ENCODE measurements at regions not wholly inside any gene's neighbourhood (a gene's known extent, or its start where the extent isn't known, plus 50 kb on each side); places are given as distances from the start of the nearest gene placed in this dataset.
"Not testable (repeated sequence)": the region's sequence is repeated elsewhere in the genome, so short reads cannot be mapped to it uniquely, and the experiment has no call there.

DNA sequence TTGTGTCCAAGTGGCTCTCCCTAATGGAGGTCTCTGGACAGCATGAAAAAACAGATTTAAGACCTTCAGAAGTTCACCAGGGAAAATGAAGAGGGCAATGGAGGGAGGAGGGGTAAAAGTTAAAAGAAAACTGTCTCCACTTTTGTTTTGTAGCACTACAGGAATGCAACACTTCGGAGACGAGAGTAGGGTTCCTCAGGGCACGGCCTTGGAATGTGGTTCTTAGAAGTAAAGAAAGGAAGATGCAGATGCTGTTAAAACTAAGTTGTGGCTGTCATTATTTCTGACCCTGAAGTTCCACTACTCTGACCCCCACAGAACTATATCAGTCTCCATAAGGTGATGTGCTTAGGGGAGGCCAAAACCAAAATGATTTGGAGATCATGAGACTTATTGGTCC lies 335.1 kb downstream of the XPNPEP1 start:
- Histone ChIP-seq H3K9ac (ENCODE audit: insufficient read length) (no peak overlapping the region), H3K36me3 (ENCODE audit: insufficient read depth, low read length) (no peaks in the 10 kb centered on the region), H3K27ac (no peak overlapping the region), H3K9me3 (ENCODE audit: low read depth, low read length) (no peaks in the 10 kb centered on the region), H3K4me3 (no peak overlapping the region)
- no peak for DNase-seq (ENCODE audit: low read depth, low spot score)
- TF ChIP-seq EZH2 (IDR thresholded peaks at IDR 0.05) (no peak), POLR2AphosphoS5 (IDR thresholded peaks at IDR 0.05; ENCODE audit: borderline replicate concordance, low read depth, low read length) (no peak), FOXP2 (optimal IDR thresholded peaks at IDR 0.05; ENCODE audit: control extremely low read depth, extremely low read length, insufficient read depth) (no peak)

DNA sequence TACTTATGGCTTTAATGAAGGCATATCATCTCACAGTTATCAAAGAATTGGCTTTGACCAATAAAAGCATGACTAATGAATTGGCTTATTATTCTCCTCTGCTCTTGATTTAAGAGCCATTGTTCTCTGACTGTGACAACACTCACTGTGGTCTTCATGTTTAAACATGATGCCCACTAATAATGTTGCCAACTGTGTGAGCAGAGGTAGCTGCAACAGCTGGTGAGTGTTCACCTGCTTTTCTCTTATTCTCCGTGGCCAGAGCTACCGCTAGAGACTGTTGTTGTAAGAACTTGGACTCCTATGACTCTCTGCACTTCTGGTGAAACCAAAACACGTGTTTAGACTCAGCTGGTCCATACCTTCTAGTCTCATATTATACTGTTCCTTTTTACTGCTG lies 335.9 kb downstream of the XPNPEP1 start:
- Histone ChIP-seq H3K4me3 (no peak overlapping the region), H3K9ac (ENCODE audit: insufficient read length) (no peak overlapping the region), H3K36me3 (ENCODE audit: insufficient read depth, low read length) (no peaks in the 10 kb centered on the region), H3K9me3 (ENCODE audit: low read depth, low read length) (no peaks in the 10 kb centered on the region), H3K27ac (no peak overlapping the region)
- no peak for TF ChIP-seq FOXP2 (optimal IDR thresholded peaks at IDR 0.05; ENCODE audit: control extremely low read depth, extremely low read length, insufficient read depth)
- no peak for TF ChIP-seq POLR2AphosphoS5 (IDR thresholded peaks at IDR 0.05; ENCODE audit: borderline replicate concordance, low read depth, low read length)
- TF ChIP-seq EZH2 (IDR thresholded peaks at IDR 0.05): no peak
- no peak for DNase-seq (ENCODE audit: low read depth, low spot score)

DNA sequence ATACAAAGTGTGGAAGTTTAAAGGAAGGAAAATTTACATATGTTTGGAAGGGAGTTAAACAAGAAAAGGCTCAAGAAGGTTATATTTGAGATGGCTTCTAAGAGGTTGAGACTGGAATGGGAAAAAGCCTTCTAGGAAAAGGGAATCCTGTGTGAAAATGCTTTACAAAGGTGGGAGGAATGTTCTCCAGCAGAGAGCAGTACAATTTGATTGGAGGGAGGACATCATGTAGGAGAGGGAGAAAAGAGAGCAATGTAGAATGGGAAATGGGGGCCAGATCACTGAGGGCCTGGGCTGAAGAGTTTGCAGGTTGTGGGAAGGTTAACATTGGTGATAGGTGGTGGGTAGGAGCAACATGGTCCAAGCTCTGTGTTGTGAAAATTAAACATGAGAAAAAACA lies 366.9 kb downstream of the XPNPEP1 start:
- TF ChIP-seq POLR2AphosphoS5 (IDR thresholded peaks at IDR 0.05; ENCODE audit: borderline replicate concordance, low read depth, low read length) (no peak), FOXP2 (optimal IDR thresholded peaks at IDR 0.05; ENCODE audit: control extremely low read depth, extremely low read length, insufficient read depth) (no peak), EZH2 (IDR thresholded peaks at IDR 0.05) (no peak)
- no peak overlapping the region for H3K27ac ChIP-seq
- H3K4me3 ChIP-seq: no peak overlapping the region
- H3K9me3 ChIP-seq (ENCODE audit: low read depth, low read length): no peaks in the 10 kb centered on the region
- no peaks in the 10 kb centered on the region for H3K36me3 ChIP-seq (ENCODE audit: insufficient read depth, low read length)
- DNase-seq (ENCODE audit: low read depth, low spot score): no peak
- H3K9ac ChIP-seq (ENCODE audit: insufficient read length): no peak overlapping the region

DNA sequence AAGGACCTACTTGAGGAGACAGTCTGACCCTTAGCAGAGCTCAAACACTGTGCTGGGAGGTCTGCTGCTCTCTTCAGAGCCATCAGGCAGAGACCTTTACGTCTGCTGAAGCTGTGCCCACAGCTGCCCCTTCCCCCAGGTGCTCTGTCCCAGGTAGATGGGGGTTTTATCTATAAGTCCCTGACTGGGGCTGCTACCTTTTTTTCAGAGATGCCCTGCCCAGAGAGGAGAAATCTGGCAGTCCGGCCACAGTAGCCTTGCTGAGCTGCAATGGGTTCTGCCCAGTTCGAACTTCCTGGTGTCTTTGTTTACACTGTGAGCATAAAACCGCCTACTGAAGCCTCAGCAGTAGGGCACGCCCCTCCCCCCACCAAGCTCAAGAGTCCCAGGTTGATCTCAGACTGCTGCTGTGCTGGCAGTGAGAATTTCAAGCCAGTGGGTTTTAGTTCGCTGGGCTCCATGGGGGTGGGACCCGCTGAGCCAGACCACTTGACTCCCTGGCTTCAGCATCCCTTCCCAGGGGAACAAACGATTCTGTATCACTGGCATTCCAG lies 381.2 kb downstream of the XPNPEP1 start:
- not testable (repeated sequence) for H3K4me3 ChIP-seq; H3K36me3 ChIP-seq (ENCODE audit: insufficient read depth, low read length); H3K27ac ChIP-seq; H3K9me3 ChIP-seq (ENCODE audit: low read depth, low read length); H3K9ac ChIP-seq (ENCODE audit: insufficient read length); DNase-seq (ENCODE audit: low read depth, low spot score)

- H3K36me3 ChIP-seq (ENCODE audit: insufficient read depth, low read length): no peaks in the 10 kb centered on the region
- no peaks in the 10 kb centered on the region for H3K9me3 ChIP-seq (ENCODE audit: low read depth, low read length)
- no peak for DNase-seq (ENCODE audit: low read depth, low spot score)
- H3K9ac ChIP-seq (ENCODE audit: insufficient read length): no peak overlapping the region
- TF ChIP-seq EZH2 (IDR thresholded peaks at IDR 0.05) (no peak), FOXP2 (optimal IDR thresholded peaks at IDR 0.05; ENCODE audit: control extremely low read depth, extremely low read length, insufficient read depth) (no peak), POLR2AphosphoS5 (IDR thresholded peaks at IDR 0.05; ENCODE audit: borderline replicate concordance, low read depth, low read length) (no peak)
- H3K27ac ChIP-seq: no peak overlapping the region
- no peak overlapping the region for H3K4me3 ChIP-seq
Measured at GRCh38 chr10:109534193-109534592, 389.1 kb downstream of the XPNPEP1 start.

DNA sequence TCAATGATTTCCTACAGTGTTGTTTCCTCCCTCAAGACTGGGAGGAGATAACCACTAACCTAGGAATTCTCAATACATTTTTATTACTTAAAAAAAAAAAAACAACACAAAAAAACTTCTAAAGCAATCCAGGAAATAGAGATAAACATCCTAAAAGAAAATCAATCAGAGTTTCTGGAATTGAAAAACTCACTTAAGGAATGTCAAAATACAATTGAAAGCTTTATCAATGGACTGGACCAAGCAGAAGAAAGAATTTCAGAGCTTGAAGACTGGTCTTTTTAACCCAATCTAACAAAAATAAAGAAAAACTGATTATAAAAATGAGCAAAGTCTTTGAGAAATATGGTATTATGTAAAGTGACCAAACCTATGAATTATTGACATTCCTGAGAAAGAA lies 394.1 kb downstream of the XPNPEP1 start:
- no peaks in the 10 kb centered on the region for H3K9me3 ChIP-seq (ENCODE audit: low read depth, low read length)
- H3K9ac ChIP-seq (ENCODE audit: insufficient read length): no peak overlapping the region
- H3K36me3 ChIP-seq (ENCODE audit: insufficient read depth, low read length): no peaks in the 10 kb centered on the region
- H3K27ac ChIP-seq: no peak overlapping the region
- H3K4me3 ChIP-seq: no peak overlapping the region
- TF ChIP-seq POLR2AphosphoS5 (IDR thresholded peaks at IDR 0.05; ENCODE audit: borderline replicate concordance, low read depth, low read length) (no peak), FOXP2 (optimal IDR thresholded peaks at IDR 0.05; ENCODE audit: control extremely low read depth, extremely low read length, insufficient read depth) (no peak), EZH2 (IDR thresholded peaks at IDR 0.05) (no peak)
- DNase-seq (ENCODE audit: low read depth, low spot score): no peak

GRCh38 chr10:109517748-109518147 lies 405.6 kb downstream of the XPNPEP1 start:
- H3K4me3 ChIP-seq: no peak overlapping the region
- no peaks in the 10 kb centered on the region for H3K9me3 ChIP-seq (ENCODE audit: low read depth, low read length)
- H3K36me3 ChIP-seq (ENCODE audit: insufficient read depth, low read length): no peaks in the 10 kb centered on the region
- H3K9ac ChIP-seq (ENCODE audit: insufficient read length): no peak overlapping the region
- DNase-seq (ENCODE audit: low read depth, low spot score): no peak
- TF ChIP-seq POLR2AphosphoS5 (IDR thresholded peaks at IDR 0.05; ENCODE audit: borderline replicate concordance, low read depth, low read length) (no peak), FOXP2 (optimal IDR thresholded peaks at IDR 0.05; ENCODE audit: control extremely low read depth, extremely low read length, insufficient read depth) (no peak), EZH2 (IDR thresholded peaks at IDR 0.05) (no peak)
- no peak overlapping the region for H3K27ac ChIP-seq

DNA sequence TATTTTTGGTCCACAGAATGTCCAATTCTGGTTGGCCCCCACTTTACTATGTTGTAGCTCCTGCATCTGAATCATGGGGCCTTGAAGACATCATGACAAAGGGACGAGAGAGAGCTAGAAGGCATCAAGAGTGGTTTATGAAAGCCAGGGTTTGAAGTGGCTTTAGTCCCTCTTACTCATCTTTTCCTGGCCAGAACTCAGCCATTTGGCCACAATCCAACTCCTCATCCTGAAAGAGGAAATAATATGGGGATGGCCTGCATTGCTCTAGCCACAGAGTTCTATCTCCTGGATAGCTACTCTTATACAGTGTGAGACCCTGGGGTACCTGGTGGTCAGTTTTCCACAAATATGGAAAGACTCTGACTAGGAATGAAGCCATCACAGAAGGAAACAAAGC lies 418.9 kb downstream of the XPNPEP1 start:
- Histone ChIP-seq H3K9ac (ENCODE audit: insufficient read length) (no peak overlapping the region), H3K36me3 (ENCODE audit: insufficient read depth, low read length) (no peaks in the 10 kb centered on the region), H3K4me3 (no peak overlapping the region), H3K9me3 (ENCODE audit: low read depth, low read length) (no peaks in the 10 kb centered on the region), H3K27ac (no peak overlapping the region)
- no peak for TF ChIP-seq POLR2AphosphoS5 (IDR thresholded peaks at IDR 0.05; ENCODE audit: borderline replicate concordance, low read depth, low read length)
- TF ChIP-seq FOXP2 (optimal IDR thresholded peaks at IDR 0.05; ENCODE audit: control extremely low read depth, extremely low read length, insufficient read depth): no peak
- no peak for TF ChIP-seq EZH2 (IDR thresholded peaks at IDR 0.05)
- DNase-seq (ENCODE audit: low read depth, low spot score): no peak

GRCh38 chr10:109487691-109488090 lies 435.6 kb downstream of the XPNPEP1 start:
- H3K9me3 ChIP-seq (ENCODE audit: low read depth, low read length): no peaks in the 10 kb centered on the region
- no peaks in the 10 kb centered on the region for H3K36me3 ChIP-seq (ENCODE audit: insufficient read depth, low read length)
- DNase-seq (ENCODE audit: low read depth, low spot score): no peak
- no peak for TF ChIP-seq POLR2AphosphoS5 (IDR thresholded peaks at IDR 0.05; ENCODE audit: borderline replicate concordance, low read depth, low read length)
- no peak for TF ChIP-seq EZH2 (IDR thresholded peaks at IDR 0.05)
- TF ChIP-seq FOXP2 (optimal IDR thresholded peaks at IDR 0.05; ENCODE audit: control extremely low read depth, extremely low read length, insufficient read depth): no peak
- H3K9ac ChIP-seq (ENCODE audit: insufficient read length): no peak overlapping the region
- H3K4me3 ChIP-seq: no peak overlapping the region
- no peak overlapping the region for H3K27ac ChIP-seq

All from SK-N-MC (cell line).